ENCODE measurements at regions not wholly inside any gene's neighbourhood (a gene's known extent, or its start where the extent isn't known, plus 50 kb on each side); places are given as distances from the start of the nearest gene placed in this dataset.
"Not testable (repeated sequence)": the region's sequence is repeated elsewhere in the genome, so short reads cannot be mapped to it uniquely, and the experiment has no call there.

DNA sequence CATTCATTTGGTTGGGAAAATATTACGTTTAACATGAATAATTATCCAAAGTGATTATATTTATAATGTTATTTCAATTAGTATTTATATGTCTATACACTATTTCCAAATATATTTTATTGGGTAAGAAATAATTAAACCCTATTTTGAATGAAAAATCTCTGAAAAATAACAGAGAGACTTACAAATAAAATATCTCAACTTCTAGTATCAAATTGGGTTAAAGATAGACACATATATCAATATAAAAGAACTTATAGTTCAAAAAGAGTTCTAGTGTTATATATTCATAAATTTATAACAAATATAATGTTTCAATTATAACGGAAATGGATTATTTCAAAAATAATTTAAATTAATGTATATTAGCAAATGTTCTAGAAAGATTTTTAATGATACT, 482.6 kb upstream of the PCDH20 start:
- intact Hi-C loops (cut with DNase I): no loop called here
- no peaks in the 10 kb centered on the region for H3K27me3 ChIP-seq
- H3K27ac ChIP-seq: no peak overlapping the region
- H3K36me3 ChIP-seq: no peaks in the 10 kb centered on the region
- TF ChIP-seq EP300 (IDR thresholded peaks at IDR 0.05) (no peak), POLR2A (IDR thresholded peaks at IDR 0.05) (no peak)
- TF ChIP-seq, protein P1, sequence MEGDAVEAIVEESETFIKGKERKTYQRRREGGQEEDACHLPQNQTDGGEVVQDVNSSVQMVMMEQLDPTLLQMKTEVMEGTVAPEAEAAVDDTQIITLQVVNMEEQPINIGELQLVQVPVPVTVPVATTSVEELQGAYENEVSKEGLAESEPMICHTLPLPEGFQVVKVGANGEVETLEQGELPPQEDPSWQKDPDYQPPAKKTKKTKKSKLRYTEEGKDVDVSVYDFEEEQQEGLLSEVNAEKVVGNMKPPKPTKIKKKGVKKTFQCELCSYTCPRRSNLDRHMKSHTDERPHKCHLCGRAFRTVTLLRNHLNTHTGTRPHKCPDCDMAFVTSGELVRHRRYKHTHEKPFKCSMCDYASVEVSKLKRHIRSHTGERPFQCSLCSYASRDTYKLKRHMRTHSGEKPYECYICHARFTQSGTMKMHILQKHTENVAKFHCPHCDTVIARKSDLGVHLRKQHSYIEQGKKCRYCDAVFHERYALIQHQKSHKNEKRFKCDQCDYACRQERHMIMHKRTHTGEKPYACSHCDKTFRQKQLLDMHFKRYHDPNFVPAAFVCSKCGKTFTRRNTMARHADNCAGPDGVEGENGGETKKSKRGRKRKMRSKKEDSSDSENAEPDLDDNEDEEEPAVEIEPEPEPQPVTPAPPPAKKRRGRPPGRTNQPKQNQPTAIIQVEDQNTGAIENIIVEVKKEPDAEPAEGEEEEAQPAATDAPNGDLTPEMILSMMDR (IDR thresholded peaks at IDR 0.05): no peak
- 73 to 86% (median 85%) methylated on average over 2 of the region's 2 CpGs for WGBS, 3 donors
- no peaks in the 10 kb centered on the region for H3K4me1 ChIP-seq (ENCODE audit: insufficient read depth)
- H3K9me3 ChIP-seq: no peaks in the 10 kb centered on the region
- no peak overlapping the region for H3K4me3 ChIP-seq
- no peak for DNase-seq

DNA sequence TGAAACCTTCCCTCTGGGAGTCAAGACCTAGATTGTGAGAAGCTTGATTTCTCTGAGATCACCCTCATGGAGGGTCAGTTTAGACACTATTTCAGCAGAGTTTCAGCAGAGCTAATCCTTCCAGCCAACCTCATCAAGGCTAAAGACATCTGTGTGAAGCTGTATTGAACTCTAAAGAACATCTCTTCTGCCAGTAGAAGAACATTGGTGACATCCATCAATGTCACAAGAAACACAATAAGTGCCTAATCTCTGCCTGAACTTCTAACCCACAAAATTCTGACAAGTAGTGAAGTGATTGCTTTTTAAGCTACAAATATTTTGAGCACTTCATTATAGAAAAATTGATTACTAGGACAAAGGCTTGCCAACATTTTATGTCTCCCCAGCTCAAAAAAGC, 475.8 kb upstream of the PCDH20 start:
- H3K4me3 ChIP-seq: no peak overlapping the region
- DNase-seq: no peak
- H3K27me3 ChIP-seq: no peaks in the 10 kb centered on the region
- no peaks in the 10 kb centered on the region for H3K4me1 ChIP-seq (ENCODE audit: insufficient read depth)
- H3K9me3 ChIP-seq: no peaks in the 10 kb centered on the region
- intact Hi-C loops (cut with DNase I): no loop called here
- no peak overlapping the region for H3K27ac ChIP-seq
- TF ChIP-seq EP300 (IDR thresholded peaks at IDR 0.05): no peak
- TF ChIP-seq POLR2A (IDR thresholded peaks at IDR 0.05): no peak
- TF ChIP-seq, protein P1 (IDR thresholded peaks at IDR 0.05): no peak
- no peaks in the 10 kb centered on the region for H3K36me3 ChIP-seq

DNA sequence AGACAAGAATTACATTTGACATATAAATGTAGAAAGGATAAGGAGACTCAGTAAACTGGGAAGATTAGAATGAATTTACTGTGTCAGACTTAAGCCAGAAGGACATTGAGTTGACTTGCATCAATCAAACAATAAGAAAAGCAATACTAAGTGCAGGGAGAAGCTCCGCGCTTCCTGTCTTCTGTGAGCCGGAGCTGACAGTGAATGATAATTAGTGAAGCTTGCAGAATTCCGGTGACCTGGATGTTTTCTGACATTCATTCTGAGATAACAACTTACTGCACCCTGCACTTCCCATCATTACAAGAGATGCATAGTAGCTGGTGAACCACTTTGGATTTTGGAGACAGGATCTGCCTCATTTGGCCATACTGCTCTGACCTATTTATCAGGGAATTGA, 469.2 kb upstream of the PCDH20 start:
- no peak for DNase-seq
- Histone ChIP-seq H3K36me3 (no peaks in the 10 kb centered on the region), H3K27ac (no peak overlapping the region), H3K4me3 (no peak overlapping the region), H3K4me1 (ENCODE audit: insufficient read depth) (no peaks in the 10 kb centered on the region), H3K27me3 (no peaks in the 10 kb centered on the region), H3K9me3 (no peaks in the 10 kb centered on the region)
- TF ChIP-seq, protein P1 (IDR thresholded peaks at IDR 0.05): no peak
- no peak for TF ChIP-seq EP300 (IDR thresholded peaks at IDR 0.05)
- no peak for TF ChIP-seq POLR2A (IDR thresholded peaks at IDR 0.05)
- WGBS, 3 donors: 74 to 80% (median 78%) methylated on average over 4 of the region's 4 CpGs
- intact Hi-C loops (cut with DNase I): no loop called here

DNA sequence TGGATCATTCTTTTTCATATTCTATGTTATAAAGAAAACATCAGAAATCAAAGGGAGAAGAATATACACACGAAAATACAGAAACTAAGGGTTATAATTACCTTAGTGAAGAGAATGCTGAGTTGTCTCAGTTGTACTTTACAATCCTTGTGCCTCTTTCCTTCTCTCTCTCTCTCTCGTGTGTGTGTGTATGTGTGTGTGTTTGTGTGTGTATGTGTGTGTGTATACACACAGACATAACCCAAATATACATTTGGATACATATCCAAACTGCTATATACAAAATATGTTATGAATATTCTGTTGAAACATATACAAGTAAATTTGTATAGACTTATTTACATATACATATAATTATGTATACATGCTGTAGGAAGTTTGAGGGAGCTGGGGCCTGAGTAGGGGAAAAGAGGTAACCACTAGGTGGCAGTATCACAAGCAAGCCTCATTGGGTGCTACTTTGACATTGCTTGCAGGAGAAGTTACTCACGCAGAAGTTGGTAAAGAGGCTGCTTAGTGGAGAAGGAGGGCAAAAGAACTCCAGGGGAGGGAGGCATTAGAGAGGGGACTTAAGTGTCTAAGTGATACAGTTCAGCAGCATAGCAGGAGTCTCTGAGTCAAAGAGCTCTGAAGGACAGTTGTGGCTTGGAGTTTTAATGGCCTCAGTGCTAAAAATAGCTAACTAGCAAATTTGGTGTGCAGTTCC, 465.1 kb upstream of the PCDH20 start:
- Histone ChIP-seq H3K9me3 (no peaks in the 10 kb centered on the region), H3K36me3 (no peaks in the 10 kb centered on the region), H3K4me1 (ENCODE audit: insufficient read depth) (no peaks in the 10 kb centered on the region), H3K27ac (no peak overlapping the region), H3K4me3 (no peak overlapping the region), H3K27me3 (no peaks in the 10 kb centered on the region)
- DNase-seq: no peak
- 41 to 52% (median 50%) methylated on average over 3 of the region's 3 CpGs for WGBS, 3 donors
- TF ChIP-seq EP300 (IDR thresholded peaks at IDR 0.05): no peak
- TF ChIP-seq POLR2A (IDR thresholded peaks at IDR 0.05): no peak
- TF ChIP-seq, protein P1 (IDR thresholded peaks at IDR 0.05): no peak
- intact Hi-C loops (cut with DNase I): no loop called here

- H3K9me3 ChIP-seq; DNase-seq; intact Hi-C loops (cut with DNase I); H3K36me3 ChIP-seq; H3K27me3 ChIP-seq; H3K4me1 ChIP-seq (ENCODE audit: insufficient read depth); H3K4me3 ChIP-seq; H3K27ac ChIP-seq: not testable (repeated sequence)
- WGBS, 3 donors: 77 to 86% (median 78%) methylated on average over 4 of the region's 4 CpGs
Measured at GRCh38 chr13:61878565-61878964, 462.9 kb upstream of the PCDH20 start.

Data from ovary (tissue), 7 donors.